ENCODE measurements at regions not wholly inside any gene's neighbourhood (a gene's known extent, or its start where the extent isn't known, plus 50 kb on each side); places are given as distances from the start of the nearest gene placed in this dataset.
"Not testable (repeated sequence)": the region's sequence is repeated elsewhere in the genome, so short reads cannot be mapped to it uniquely, and the experiment has no call there.

DNA sequence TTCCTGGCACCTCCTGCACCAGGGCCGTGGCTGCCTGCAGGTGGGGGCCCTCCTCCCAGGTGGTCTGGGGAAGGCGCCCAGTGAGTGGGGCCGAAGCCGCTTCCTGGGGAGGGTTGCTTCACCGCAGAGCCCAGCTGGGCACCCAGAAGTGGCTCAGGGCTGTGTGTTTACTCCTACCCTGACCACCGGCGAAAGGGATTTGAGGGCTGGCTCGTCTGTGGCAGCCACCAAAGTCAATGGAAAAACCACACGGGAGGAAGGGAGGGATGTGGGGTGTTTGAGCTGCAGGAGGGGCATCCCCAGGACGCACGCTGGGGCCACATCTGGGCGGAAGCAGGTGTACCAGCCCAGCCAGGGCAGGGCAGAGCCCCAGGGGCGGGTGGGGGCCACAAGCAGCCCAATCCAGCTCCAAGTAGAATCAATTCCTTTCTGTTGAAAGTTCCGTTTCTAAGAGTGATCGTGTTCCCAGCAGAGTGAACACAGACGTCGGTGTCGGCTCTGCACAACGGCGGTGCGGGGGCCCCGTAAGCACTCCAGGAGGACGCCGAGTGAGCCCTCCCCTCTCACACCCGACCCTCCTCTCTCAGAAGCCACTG is 69.9 kb downstream of the FOXL3 start:
- ChIA-PET POLR2A (no interaction called here), CTCF (no interaction called here)
- no peak for DNase-seq
- Mint-ChIP-seq H3K27ac (peak overlapping the region; percentile 91), H3K9me3 (peaks cover 10% of the 10 kb centered on the region), H3K4me3 (peak overlapping the region; percentile 47), H3K27me3 (no peaks in the 10 kb centered on the region), H3K4me1 (peaks cover 42% of the 10 kb centered on the region), H3K36me3 (ENCODE audit: low read depth) (peaks cover 19% of the 10 kb centered on the region)

DNA sequence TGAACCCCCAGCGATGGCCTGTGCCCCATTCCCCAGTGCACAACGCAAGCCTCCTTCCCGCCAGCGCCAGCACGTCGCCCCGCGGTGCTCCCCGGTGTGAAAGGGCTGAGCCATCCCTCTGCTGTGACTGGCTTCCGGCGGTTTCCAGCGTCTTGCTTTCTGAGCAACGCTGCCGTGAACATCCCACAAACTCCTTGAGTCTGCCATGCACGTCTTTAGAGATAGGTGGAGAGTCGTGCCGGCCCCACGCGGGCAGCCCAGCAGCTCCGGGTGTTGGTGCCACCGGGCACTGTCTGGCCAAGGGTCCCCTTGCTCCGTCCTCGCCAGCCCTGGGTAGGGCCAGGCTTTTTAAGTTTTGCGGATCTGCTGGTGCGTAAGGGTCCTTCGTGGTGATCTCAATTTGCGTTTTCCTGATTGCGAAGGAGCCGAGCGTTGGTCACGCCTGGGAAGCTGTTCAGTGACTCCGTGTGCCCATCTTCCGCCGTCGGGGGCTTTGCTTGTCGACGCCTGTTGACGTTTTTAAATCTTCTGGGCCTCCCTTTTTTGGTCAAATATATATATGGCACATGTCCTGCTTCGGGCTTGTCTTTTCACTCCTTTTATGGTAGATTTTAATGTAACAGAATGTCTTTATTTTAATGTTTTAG is 70.6 kb downstream of the FOXL3 start:
- peak; percentile 57 for DNase-seq
- ChIA-PET CTCF (no interaction called here), POLR2A (no interaction called here)
- peaks cover 19% of the 10 kb centered on the region for H3K36me3 Mint-ChIP-seq (ENCODE audit: low read depth)
- peaks cover 10% of the 10 kb centered on the region for H3K9me3 Mint-ChIP-seq
- H3K4me3 Mint-ChIP-seq = peak overlapping the region; percentile 47
- peaks cover 48% of the 10 kb centered on the region for H3K4me1 Mint-ChIP-seq
- no peaks in the 10 kb centered on the region for H3K27me3 Mint-ChIP-seq
- H3K27ac Mint-ChIP-seq = peak overlapping the region; percentile 91

- H3K27ac Mint-ChIP-seq, POLR2A ChIA-PET, CTCF ChIA-PET, H3K27me3 Mint-ChIP-seq, H3K4me3 Mint-ChIP-seq, DNase-seq: not testable (repeated sequence)
- Mint-ChIP-seq H3K4me1 (peaks cover 55% of the 10 kb centered on the region), H3K36me3 (ENCODE audit: low read depth) (peaks cover 21% of the 10 kb centered on the region), H3K9me3 (peaks cover 10% of the 10 kb centered on the region)
Measured at GRCh38 chr7:361182-361581, 71.2 kb downstream of the FOXL3 start.

GRCh38 chr7:361680-362401 is 71.9 kb downstream of the FOXL3 start:
- Mint-ChIP-seq H3K36me3 (ENCODE audit: low read depth) (peaks cover 21% of the 10 kb centered on the region), H3K4me1 (peaks cover 61% of the 10 kb centered on the region), H3K4me3 (peak overlapping the region; percentile 60), H3K27ac (peak overlapping the region; percentile 97), H3K27me3 (no peaks in the 10 kb centered on the region), H3K9me3 (peaks cover 10% of the 10 kb centered on the region)
- ChIA-PET POLR2A (interaction anchor here (1.4 kb wide), 1 partner anchor 11 kb away, joined by 5 read pairs; no protein-coding TSS in a partner anchor), CTCF (interaction anchor here (0.8 to 2.1 kb wide), 2 partner anchors 10 to 20 kb away, joined by 3 to 6 read pairs; no protein-coding TSS in a partner anchor)
- no peak for DNase-seq

DNA sequence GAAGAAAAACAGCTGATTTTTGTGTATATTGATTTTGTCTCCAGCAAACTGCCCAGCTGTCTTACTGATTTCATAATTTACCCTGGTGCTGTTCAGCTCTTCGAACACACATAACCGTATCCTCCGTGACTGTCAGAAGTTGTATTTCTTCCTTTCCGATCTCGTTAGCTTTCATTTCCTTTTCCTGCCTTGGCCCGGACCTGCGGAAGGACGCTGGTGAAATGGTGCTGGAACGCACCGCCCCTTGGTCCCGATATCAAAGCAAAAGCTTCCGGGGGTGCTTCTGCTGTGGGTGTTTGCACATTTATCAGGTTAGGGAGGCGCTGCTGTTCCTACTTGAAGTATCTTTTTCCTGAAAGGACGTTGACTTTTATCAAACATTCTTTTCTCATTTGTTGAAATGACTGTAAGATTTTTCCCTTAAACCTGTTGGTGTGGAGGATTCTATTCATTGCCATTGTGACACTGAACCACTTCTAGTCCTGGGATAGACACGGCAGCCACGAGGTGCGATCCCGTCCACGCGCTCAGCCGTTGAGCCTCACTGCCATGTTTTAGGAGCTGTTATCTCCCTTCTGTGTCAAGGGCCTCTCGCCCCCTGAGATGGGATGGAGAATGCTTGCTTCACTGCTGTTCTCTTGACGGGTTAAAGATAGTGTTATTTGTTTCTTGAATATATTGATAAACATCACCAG is 72.6 kb downstream of the FOXL3 start:
- DNase-seq = peak; percentile 75
- Mint-ChIP-seq H3K4me3 (peak overlapping the region; percentile 60), H3K4me1 (peaks cover 66% of the 10 kb centered on the region), H3K36me3 (ENCODE audit: low read depth) (peaks cover 21% of the 10 kb centered on the region), H3K27ac (peak overlapping the region; percentile 97), H3K27me3 (no peaks in the 10 kb centered on the region), H3K9me3 (peaks cover 10% of the 10 kb centered on the region)
- CTCF ChIA-PET = interaction anchor here (0.8 to 2.1 kb wide), 2 partner anchors 10 to 21 kb away, joined by 3 to 6 read pairs; no protein-coding TSS in a partner anchor
- POLR2A ChIA-PET = interaction anchor here (1.4 kb wide), 1 partner anchor 11 kb away, joined by 5 read pairs; no protein-coding TSS in a partner anchor

GRCh38 chr7:363626-364025 is 73.7 kb downstream of the FOXL3 start:
- H3K27ac Mint-ChIP-seq = peak overlapping the region; percentile 97
- POLR2A ChIA-PET = no interaction called here

GRCh38 chr7:364536-364935 is 74.6 kb downstream of the FOXL3 start:
- POLR2A ChIA-PET = no interaction called here
- no peaks in the 10 kb centered on the region for H3K27me3 Mint-ChIP-seq
- peaks cover 66% of the 10 kb centered on the region for H3K4me1 Mint-ChIP-seq
- no peak for DNase-seq
- H3K9me3 Mint-ChIP-seq = peaks cover 10% of the 10 kb centered on the region
- peak overlapping the region; percentile 97 for H3K27ac Mint-ChIP-seq
- peaks cover 21% of the 10 kb centered on the region for H3K36me3 Mint-ChIP-seq (ENCODE audit: low read depth)
- H3K4me3 Mint-ChIP-seq = no peak overlapping the region
- CTCF ChIA-PET = interaction anchor here (0.6 kb wide), 1 partner anchor 80 kb away, joined by 3 read pairs; no protein-coding TSS in a partner anchor

More at GRCh38 chr7:363626-364025, 73.7 kb downstream of the FOXL3 start:
- Mint-ChIP-seq H3K4me3 (no peak overlapping the region), H3K27me3 (no peaks in the 10 kb centered on the region), H3K4me1 (peaks cover 66% of the 10 kb centered on the region), H3K9me3 (peaks cover 10% of the 10 kb centered on the region), H3K36me3 (ENCODE audit: low read depth) (peaks cover 21% of the 10 kb centered on the region)
- peak; percentile 47 for DNase-seq
- CTCF ChIA-PET = interaction anchor here (2.1 kb wide), 1 partner anchor 12 kb away, joined by 6 read pairs; no protein-coding TSS in a partner anchor

GRCh38 chr7:365593-365992 is 75.6 kb downstream of the FOXL3 start:
- Mint-ChIP-seq H3K9me3 (peaks cover 10% of the 10 kb centered on the region), H3K4me1 (peaks cover 60% of the 10 kb centered on the region), H3K36me3 (ENCODE audit: low read depth) (peaks cover 17% of the 10 kb centered on the region), H3K27ac (peak overlapping the region; percentile 67), H3K27me3 (no peaks in the 10 kb centered on the region), H3K4me3 (no peak overlapping the region)
- POLR2A ChIA-PET = no interaction called here
- no peak for DNase-seq
- CTCF ChIA-PET = interaction anchor here (0.9 to 1.1 kb wide), 2 partner anchors 44 to 363 kb away, joined by 3 read pairs; no protein-coding TSS in a partner anchor

- Mint-ChIP-seq H3K36me3 (ENCODE audit: low read depth) (peaks cover 17% of the 10 kb centered on the region), H3K9me3 (peaks cover 10% of the 10 kb centered on the region), H3K27me3 (no peaks in the 10 kb centered on the region), H3K4me1 (peaks cover 55% of the 10 kb centered on the region), H3K27ac (peak overlapping the region; percentile 58), H3K4me3 (peak overlapping the region; percentile 30)
- DNase-seq = no peak
- CTCF ChIA-PET = interaction anchor here (0.9 kb wide), 1 partner anchor 362 kb away, joined by 3 read pairs; no protein-coding TSS in a partner anchor
- POLR2A ChIA-PET = no interaction called here
Measured at GRCh38 chr7:366161-366803, 76.3 kb downstream of the FOXL3 start.

GRCh38 chr7:367351-367901 is 77.5 kb downstream of the FOXL3 start:
- Mint-ChIP-seq H3K27ac (no peak overlapping the region), H3K4me1 (peaks cover 48% of the 10 kb centered on the region), H3K36me3 (ENCODE audit: low read depth) (peaks cover 10% of the 10 kb centered on the region), H3K4me3 (no peak overlapping the region), H3K27me3 (no peaks in the 10 kb centered on the region), H3K9me3 (peaks cover 5% of the 10 kb centered on the region)
- no peak for DNase-seq
- ChIA-PET POLR2A (no interaction called here), CTCF (no interaction called here)

DNA sequence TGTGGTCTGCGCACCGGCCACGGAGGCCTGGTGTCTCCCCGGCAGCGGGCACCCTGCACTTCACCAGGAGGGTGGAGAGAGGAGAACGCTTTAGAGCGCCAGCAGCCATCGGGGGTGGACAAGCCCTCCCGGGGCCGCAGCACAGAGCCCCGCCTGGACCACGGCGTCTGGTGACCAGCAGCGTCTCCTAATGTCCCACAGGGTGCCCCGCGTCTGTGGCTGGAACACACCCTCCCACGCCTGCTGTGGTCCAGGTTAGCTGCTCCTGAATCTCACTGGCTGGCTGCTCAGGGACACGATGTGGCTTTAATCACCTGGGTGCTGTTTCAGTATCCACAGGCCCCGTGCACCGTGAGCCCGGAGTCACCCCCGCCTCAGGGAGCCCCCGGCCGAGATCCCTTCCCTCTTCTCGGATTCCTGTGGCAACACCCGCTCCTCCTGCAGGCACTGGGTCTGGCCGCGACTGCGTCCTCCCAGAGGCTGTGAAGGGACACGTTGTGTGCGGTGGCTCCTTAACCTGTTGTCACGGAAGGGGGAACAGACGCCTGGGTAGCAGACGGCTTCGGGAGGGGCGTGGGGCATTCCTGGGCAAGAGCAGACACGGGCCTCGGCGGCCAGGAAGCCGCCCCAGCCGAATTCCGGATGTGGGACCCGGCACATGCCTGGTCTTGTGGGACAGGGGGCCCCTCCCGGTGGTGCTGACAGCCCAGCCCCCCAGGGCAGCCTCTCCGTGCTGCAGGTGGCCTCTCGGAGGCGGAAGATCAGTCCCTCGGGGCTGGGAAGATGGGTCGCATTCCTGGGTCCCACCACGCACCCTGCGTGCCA is 78.9 kb downstream of the FOXL3 start:
- no peak for DNase-seq
- H3K27ac Mint-ChIP-seq = no peak overlapping the region
- POLR2A ChIA-PET = no interaction called here
- H3K4me3 Mint-ChIP-seq = no peak overlapping the region
- H3K9me3 Mint-ChIP-seq = peaks cover 3% of the 10 kb centered on the region
- H3K4me1 Mint-ChIP-seq = peaks cover 34% of the 10 kb centered on the region
- no peaks in the 10 kb centered on the region for H3K27me3 Mint-ChIP-seq
- CTCF ChIA-PET = no interaction called here
- peaks cover 5% of the 10 kb centered on the region for H3K36me3 Mint-ChIP-seq (ENCODE audit: low read depth)
